H1 (cell line): ENCODE measurements at regions not wholly inside any gene's neighbourhood (a gene's known extent, or its start where the extent isn't known, plus 50 kb on each side); places are given as distances from the start of the nearest gene placed in this dataset.

ENCODE experiments used
- CTCF ChIA-PET: fragments of 300-600 bp; sonication (Branson Sonifier 250); formaldehyde crosslinking; loops from one replicate; lab custom pipeline; 2021; ENCODE audit not compliant: partially characterized antibody; lab: Charles Lee
- POLR2A ChIA-PET: fragments of 300-600 bp; sonication (Branson Sonifier 250); formaldehyde crosslinking; loops from one replicate; lab custom pipeline; 2021; ENCODE audit warnings: inconsistent platforms; ENCODE audit not compliant: partially characterized antibody; lab: Charles Lee
- DNase-seq, 2 experiments: peaks; one replicate each; pipeline versions ENCODE4 v3.0.0 to v3.0.0-alpha.2; 2010 to 2022; ENCODE audit warnings: low spot score in 2 of 2, low read depth in 1 of 2, mixed read lengths in 1 of 2
- FAIRE-seq: peaks from 2 replicates; lab custom pipeline; 2011; peaks lifted over from hg19 to GRCh38; lab: Jason Lieb, UNC
- H2AFZ ChIP-seq: 2 replicates; pipeline ENCODE4 v1.8.1; 2012; ENCODE audit warnings: low read length, inconsistent platforms
- H2AK5ac ChIP-seq: 2 replicates; pipeline ENCODE4 v1.6.1; 2013; ENCODE audit warnings: low read depth, low read length
- H2BK120ac ChIP-seq: replicated peaks from 2 replicates; pipeline ENCODE3; 2013; ENCODE audit warnings: low read depth, low read length, inconsistent platforms
- H2BK12ac ChIP-seq: 2 replicates; pipeline ENCODE4 v1.6.1; 2013; ENCODE audit warnings: low read depth, low read length
- H2BK15ac ChIP-seq: 2 replicates; pipeline ENCODE4 v1.6.1; 2013; ENCODE audit warnings: low read length
- H2BK20ac ChIP-seq: 2 replicates; pipeline ENCODE4 v1.6.1; 2013; ENCODE audit warnings: low read length
- H2BK5ac ChIP-seq: 2 replicates; pipeline ENCODE4 v1.6.1; 2013; ENCODE audit warnings: low read depth, low read length
- H3K14ac ChIP-seq: 2 replicates; pipeline ENCODE4 v1.6.1; 2013; ENCODE audit warnings: inconsistent platforms; ENCODE audit not compliant: insufficient read length
- H3K18ac ChIP-seq: 2 replicates; pipeline ENCODE4 v1.6.1; 2013; ENCODE audit warnings: low read length; ENCODE audit errors: extremely low read depth
- H3K23ac ChIP-seq: 2 replicates; pipeline ENCODE4 v1.6.1; 2013; ENCODE audit warnings: inconsistent platforms; ENCODE audit not compliant: insufficient read length
- H3K23me2 ChIP-seq: 2 replicates; pipeline ENCODE4 v1.6.1; 2013; ENCODE audit warnings: low read depth, low read length
- H3K27ac ChIP-seq: 2 replicates; pipeline ENCODE4 v1.6.1; 2011; ENCODE audit warnings: low read depth, low read length, inconsistent platforms
- H3K27me3 ChIP-seq, 4 experiments: replicated peaks in 1 of 4; 1 replicate in 1 of 4; 2 replicates in 3 of 4; pipeline versions ENCODE4 v1.6.1 to v1.8.1; 2011 to 2013; ENCODE audit warnings: low read length in 3 of 4, mild to moderate bottlenecking in 3 of 4, inconsistent platforms in 2 of 4, mixed read lengths in 2 of 4, moderate library complexity in 1 of 4; ENCODE audit not compliant: control insufficient read depth in 3 of 4, insufficient read depth in 3 of 4; ENCODE audit errors: extremely low read depth in 1 of 4
- H3K36me3 ChIP-seq, 4 experiments: 2 replicates each; pipeline versions ENCODE4 v1.6.1 to v1.8.1; 2011 to 2013; ENCODE audit warnings: mild to moderate bottlenecking in 4 of 4, low read length in 3 of 4, moderate library complexity in 2 of 4, control low read depth in 1 of 4, inconsistent platforms in 1 of 4; ENCODE audit not compliant: insufficient read depth in 4 of 4, control insufficient read depth in 2 of 4
- H3K4ac ChIP-seq: replicated peaks from 2 replicates; pipeline ENCODE3; 2013; ENCODE audit warnings: low read length, low read depth, mixed read lengths, inconsistent platforms; ENCODE audit not compliant: insufficient read length
- H3K4me1 ChIP-seq, 4 experiments: replicated peaks in 1 of 4; 1 replicate in 1 of 4; 2 replicates in 3 of 4; pipeline versions ENCODE4 v1.6.1 to v1.8.1; 2011 to 2013; ENCODE audit warnings: low read length in 3 of 4, inconsistent platforms in 2 of 4, mixed read lengths in 1 of 4; ENCODE audit not compliant: insufficient read depth in 4 of 4, control insufficient read depth in 3 of 4
- H3K4me2 ChIP-seq, 2 experiments: 2 replicates each; pipeline versions ENCODE4 v1.6.1 to v1.8.1; 2011 to 2013; ENCODE audit warnings: low read depth in 2 of 2, low read length in 2 of 2, control low read depth in 1 of 2, inconsistent platforms in 1 of 2, mild to moderate bottlenecking in 1 of 2; ENCODE audit not compliant: insufficient read depth in 1 of 2
- H3K4me3 ChIP-seq, 4 experiments: fragments of 200-600, 300-600 bp in 1 of 4; sonication (generic), shearing (Covaris generic), sonication (Bioruptor Twin) in 1 of 4; 2 replicates each; pipeline versions ENCODE4 v1.5.1 to v1.8.1; 2011 to 2016; ENCODE audit warnings: low read length in 4 of 4, low read depth in 3 of 4, control low read depth in 2 of 4, inconsistent platforms in 2 of 4, mild to moderate bottlenecking in 2 of 4, mixed read lengths in 1 of 4, moderate library complexity in 1 of 4; ENCODE audit not compliant: insufficient read depth in 2 of 4; ENCODE audit errors: extremely low read depth in 1 of 4
- H3K56ac ChIP-seq: replicated peaks from 2 replicates; pipeline ENCODE3; 2013; ENCODE audit warnings: low read depth, mild to moderate bottlenecking, mixed read lengths, low read length, inconsistent platforms; ENCODE audit not compliant: insufficient read length
- H3K79me1 ChIP-seq: 2 replicates; pipeline ENCODE4 v1.6.1; 2013; ENCODE audit warnings: low read depth, low read length, control low read depth
- H3K79me2 ChIP-seq, 2 experiments: 2 replicates each; pipeline versions ENCODE4 v1.6.1 to v1.8.1; 2012 to 2013; ENCODE audit warnings: low read length in 2 of 2, mild to moderate bottlenecking in 2 of 2, inconsistent platforms in 1 of 2; ENCODE audit not compliant: insufficient read depth in 2 of 2, control insufficient read depth in 1 of 2
- H3K9ac ChIP-seq, 4 experiments: replicated peaks in 1 of 4; 1 replicate in 1 of 4; 2 replicates in 3 of 4; pipeline versions ENCODE4 v1.6.1 to v1.8.1; 2011 to 2013; ENCODE audit warnings: low read depth in 3 of 4, low read length in 3 of 4, control low read depth in 2 of 4, mild to moderate bottlenecking in 2 of 4, moderate library complexity in 2 of 4, inconsistent platforms in 1 of 4; ENCODE audit errors: extremely low read depth in 1 of 4
- H3K9me3 ChIP-seq, 2 experiments: 2 replicates each; pipeline versions ENCODE4 v1.6.1 to v1.8.1; 2012 to 2013; ENCODE audit warnings: mild to moderate bottlenecking in 2 of 2, moderate library complexity in 2 of 2, control low read depth in 1 of 2, inconsistent platforms in 1 of 2, low read depth in 1 of 2, low read length in 1 of 2, mixed read lengths in 1 of 2; ENCODE audit not compliant: insufficient read depth in 2 of 2
- H4K20me1 ChIP-seq, 2 experiments: replicated peaks in 1 of 2; 2 replicates each; pipeline versions ENCODE3 to v1.8.1; 2011 to 2013; ENCODE audit warnings: inconsistent platforms in 2 of 2, low read length in 2 of 2, mild to moderate bottlenecking in 1 of 2; ENCODE audit not compliant: insufficient read depth in 2 of 2, control insufficient read depth in 1 of 2
- H4K5ac ChIP-seq: 2 replicates; pipeline ENCODE4 v1.6.1; 2013; ENCODE audit warnings: low read length, low read depth, mixed read lengths, inconsistent platforms; ENCODE audit not compliant: insufficient read length
- H4K8ac ChIP-seq: 2 replicates; pipeline ENCODE4 v1.8.0; 2013; ENCODE audit warnings: mild to moderate bottlenecking, moderate library complexity, low read length, inconsistent platforms; ENCODE audit not compliant: insufficient read depth; ENCODE audit errors: extremely low read depth
- H4K91ac ChIP-seq: replicated peaks from 2 replicates; pipeline ENCODE3; 2013; ENCODE audit warnings: low read length, mixed read lengths, inconsistent platforms; ENCODE audit not compliant: insufficient read length
- SAP30 ChIP-seq: fragments of 300-600 bp; sonication (generic); IDR thresholded peaks from 2 replicates; pipeline ENCODE4 v1.7.1; 2012; ENCODE audit warnings: low read length, moderate library complexity, mild to moderate bottlenecking, inconsistent platforms; ENCODE audit not compliant: insufficient read depth, insufficient replicate concordance
- WGBS, 2 experiments: shearing (Covaris generic) in 1 of 2; methylation state at CpG; one replicate each; pipeline versions ENCODE4 v1.1.6 to v1.1.7; 2013 to 2015; ENCODE audit warnings: low lambda C conversion rate in 2 of 2, mixed read lengths in 2 of 2, inconsistent platforms in 1 of 2, low coverage in 1 of 2, missing lambda C conversion rate in 1 of 2; ENCODE audit not compliant: insufficient replicate concordance in 2 of 2, insufficient coverage in 1 of 2, insufficient read length in 1 of 2; ENCODE audit errors: extremely low coverage in 1 of 2, missing lambda C conversion rate in 1 of 2; 5-methylcytosine and 5-hydroxymethylcytosine counted together

GRCh38 chr20:53748821-53749421 is 155.3 kb upstream of the ZNF217 start:
- Histone ChIP-seq H3K23ac (no peak overlapping the region), H3K4me2 (no peak overlapping the region), H3K36me3 (no peaks in the 10 kb centered on the region), H3K27ac (no peak overlapping the region), H2BK12ac (peak overlapping the region; percentile 65; the same call in 1 of the 2 replicates), H2BK15ac (0 out of 2 replicates have a peak overlapping the region, but pooled peaks have one; percentile 8), H2AFZ (peak overlapping the region; percentile 42; the same call in 1 of the 2 replicates), H3K4me1 (peaks cover 2 to 24% (median 16%) of the 10 kb centered on the region in 4 experiments), H3K23me2 (peaks cover 2% of the 10 kb centered on the region; the same call in 1 of the 2 replicates), H3K4ac (no peak overlapping the region), H2AK5ac (no peak overlapping the region; the same call in 1 of the 2 replicates), H4K8ac (no peak overlapping the region), H4K20me1 (no peaks in the 10 kb centered on the region), H3K27me3 (no peaks in the 10 kb centered on the region), H2BK5ac (peak overlapping the region; percentile 35; the same call in 1 of the 2 replicates), H3K56ac (no peak overlapping the region), H2BK120ac (no peak overlapping the region), H3K79me1 (no peaks in the 10 kb centered on the region), H3K14ac (no peak overlapping the region), H4K5ac (no peak overlapping the region), H2BK20ac (0 out of 2 replicates have a peak overlapping the region, but pooled peaks have one; percentile 32)
- FAIRE-seq (no peak), DNase-seq (no peak)
- POLR2A ChIA-PET, result interaction anchor here (1.6 to 1.9 kb wide), 2 partner anchors 10 to 13 kb away, joined by 4 to 6 read pairs; no protein-coding TSS in a partner anchor
- WGBS, 2 experiments, result 86% methylated on average over 6 of the region's 6 CpGs; no CpG with 5 or more reads in 1 of the 2 experiments
- TF ChIP-seq SAP30, result no peak
- TF ChIP-seq, all 59 proteins: peak for 0
- Histone ChIP-seq H3K79me2 (no peaks in the 10 kb centered on the region), H3K4me3 (no peak overlapping the region), H3K9ac (0 out of 7 replicates have a peak overlapping the region, but pooled peaks of 1 of the 4 experiments have one; percentile 23), H3K18ac (no peak overlapping the region), H4K91ac (peak overlapping the region; percentile 20), H3K9me3 (no peaks in the 10 kb centered on the region)
- CTCF ChIA-PET, result interaction anchor here (0.5 to 2.0 kb wide), 18 partner anchors 8 to 236 kb away, joined by 3 to 10 read pairs (median 4); no protein-coding TSS in a partner anchor
